ENCODE measurements at regions not wholly inside any gene's neighbourhood (a gene's known extent, or its start where the extent isn't known, plus 50 kb on each side); places are given as distances from the start of the nearest gene placed in this dataset.

DNA sequence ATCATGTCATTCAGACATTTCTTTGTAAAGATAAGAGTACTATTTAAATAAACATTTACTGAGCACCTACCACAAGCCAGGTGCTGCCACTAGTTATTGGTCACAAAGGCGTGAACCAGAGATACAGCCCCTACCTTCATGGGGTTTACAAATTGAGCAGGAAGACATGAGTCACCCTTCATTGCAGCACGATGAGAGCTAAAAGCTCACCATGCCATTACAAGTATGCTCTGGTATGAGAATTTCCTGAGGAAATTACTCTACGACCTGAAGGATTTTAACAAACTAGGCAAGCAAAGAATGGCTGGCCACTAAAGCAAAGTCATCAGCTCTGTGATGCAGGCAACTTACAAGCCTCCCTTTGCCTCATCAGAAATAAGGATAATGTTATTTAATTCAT is 346.8 kb downstream of the BRINP2 start:
- TF ChIP-seq, protein P1, sequence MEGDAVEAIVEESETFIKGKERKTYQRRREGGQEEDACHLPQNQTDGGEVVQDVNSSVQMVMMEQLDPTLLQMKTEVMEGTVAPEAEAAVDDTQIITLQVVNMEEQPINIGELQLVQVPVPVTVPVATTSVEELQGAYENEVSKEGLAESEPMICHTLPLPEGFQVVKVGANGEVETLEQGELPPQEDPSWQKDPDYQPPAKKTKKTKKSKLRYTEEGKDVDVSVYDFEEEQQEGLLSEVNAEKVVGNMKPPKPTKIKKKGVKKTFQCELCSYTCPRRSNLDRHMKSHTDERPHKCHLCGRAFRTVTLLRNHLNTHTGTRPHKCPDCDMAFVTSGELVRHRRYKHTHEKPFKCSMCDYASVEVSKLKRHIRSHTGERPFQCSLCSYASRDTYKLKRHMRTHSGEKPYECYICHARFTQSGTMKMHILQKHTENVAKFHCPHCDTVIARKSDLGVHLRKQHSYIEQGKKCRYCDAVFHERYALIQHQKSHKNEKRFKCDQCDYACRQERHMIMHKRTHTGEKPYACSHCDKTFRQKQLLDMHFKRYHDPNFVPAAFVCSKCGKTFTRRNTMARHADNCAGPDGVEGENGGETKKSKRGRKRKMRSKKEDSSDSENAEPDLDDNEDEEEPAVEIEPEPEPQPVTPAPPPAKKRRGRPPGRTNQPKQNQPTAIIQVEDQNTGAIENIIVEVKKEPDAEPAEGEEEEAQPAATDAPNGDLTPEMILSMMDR (conservative IDR thresholded peaks at IDR 0.05), result no peak
- no peak overlapping the region for H3K27ac ChIP-seq

DNA sequence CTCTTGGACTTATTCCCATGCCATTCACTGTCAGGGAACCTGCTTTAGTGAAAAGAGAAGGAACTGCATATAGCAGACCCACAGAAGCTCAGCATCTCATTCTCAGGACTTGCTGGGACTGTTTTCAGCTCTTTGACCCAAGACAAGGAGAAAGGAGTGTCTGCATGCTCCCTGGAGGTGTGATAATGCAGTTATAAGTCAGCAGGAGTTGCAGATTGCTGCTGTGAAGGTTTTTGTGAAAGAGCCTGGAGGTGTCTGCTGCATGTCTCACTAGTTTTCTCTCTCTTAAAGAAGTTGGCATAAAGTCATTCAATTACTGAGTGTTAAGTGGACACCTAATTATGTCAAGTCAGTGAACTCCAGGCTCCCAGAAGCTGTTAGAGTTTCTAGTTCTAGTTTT is 343.4 kb downstream of the BRINP2 start:
- TF ChIP-seq, protein P1 (conservative IDR thresholded peaks at IDR 0.05), result no peak
- no peak overlapping the region for H3K27ac ChIP-seq

DNA sequence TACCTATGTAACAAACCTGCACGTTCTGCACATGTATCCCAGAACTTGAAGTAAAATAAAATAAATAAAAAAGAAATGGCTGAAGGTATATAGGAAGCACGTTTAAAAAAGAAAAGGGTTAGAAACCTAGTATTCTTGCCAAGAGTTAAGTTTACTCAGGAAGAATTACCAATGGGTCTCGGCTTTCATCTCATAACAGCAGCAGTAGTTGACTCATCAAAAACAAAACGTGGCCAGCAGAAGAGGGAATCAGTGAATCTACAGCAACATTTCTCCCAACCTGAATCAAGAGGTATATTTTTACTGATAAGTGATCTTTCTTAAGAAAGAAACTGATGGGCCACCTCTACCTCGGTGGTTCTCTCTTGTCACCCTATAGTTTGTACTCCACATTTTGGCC is 340.3 kb downstream of the BRINP2 start:
- TF ChIP-seq, protein P1 (conservative IDR thresholded peaks at IDR 0.05), result no peak
- H3K27ac ChIP-seq, result no peak overlapping the region

DNA sequence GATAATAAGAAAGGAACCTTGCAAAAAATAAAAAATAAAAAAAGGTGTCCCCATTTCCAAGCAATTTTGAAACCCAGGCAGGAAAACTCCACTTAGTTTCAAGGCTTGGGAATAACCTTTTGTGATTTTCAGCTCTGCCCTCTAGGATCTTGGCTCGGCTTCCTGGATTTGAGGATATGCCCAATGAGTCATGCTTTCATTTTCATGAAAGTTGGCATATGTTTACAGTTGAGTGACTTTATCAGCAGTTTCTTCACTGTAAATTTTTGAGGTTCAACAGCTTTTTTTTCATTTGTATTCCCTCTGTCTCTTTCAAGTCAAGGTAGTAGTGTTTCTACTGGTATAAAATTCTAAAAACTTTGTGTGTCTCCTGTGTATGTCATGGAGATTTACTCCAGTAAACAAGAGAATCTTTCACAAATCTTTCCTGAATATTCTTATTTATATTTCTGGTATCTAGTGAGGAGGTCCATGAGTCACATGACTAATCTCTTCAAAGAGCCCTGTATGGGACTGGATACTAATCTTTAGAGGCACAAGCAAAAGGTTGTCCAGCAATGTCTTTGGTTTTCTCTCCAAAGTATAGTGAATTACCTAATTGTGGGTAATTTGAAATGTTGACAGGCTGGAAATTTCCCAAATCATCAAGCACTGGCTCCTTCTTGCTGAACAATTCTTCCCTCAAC is 335.3 kb downstream of the BRINP2 start:
- TF ChIP-seq, protein P1 (conservative IDR thresholded peaks at IDR 0.05), result no peak
- H3K27ac ChIP-seq, result no peak overlapping the region

DNA sequence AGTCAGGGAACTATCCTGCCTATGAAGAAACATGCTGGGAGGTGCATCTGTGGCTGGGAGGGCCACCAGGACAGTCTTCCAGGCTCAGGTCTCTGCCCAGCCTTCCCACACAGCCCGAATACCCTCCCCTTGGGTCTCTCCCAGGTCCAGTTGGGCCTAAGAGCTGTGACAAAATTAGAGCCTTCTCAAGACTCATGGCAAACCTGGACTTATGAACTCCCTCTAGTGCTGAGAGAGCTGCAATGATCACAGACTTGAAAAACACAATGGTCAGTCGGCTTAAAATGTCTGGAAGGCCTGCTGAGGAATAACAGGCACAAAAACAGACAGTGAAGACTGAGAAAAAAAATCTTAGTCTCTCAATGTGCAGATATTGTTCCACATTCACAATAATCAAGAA is 325.1 kb downstream of the BRINP2 start:
- TF ChIP-seq, protein P1 (conservative IDR thresholded peaks at IDR 0.05), result no peak; the same call in 1 of the 2 replicates
- H3K27ac ChIP-seq, result no peak overlapping the region

DNA sequence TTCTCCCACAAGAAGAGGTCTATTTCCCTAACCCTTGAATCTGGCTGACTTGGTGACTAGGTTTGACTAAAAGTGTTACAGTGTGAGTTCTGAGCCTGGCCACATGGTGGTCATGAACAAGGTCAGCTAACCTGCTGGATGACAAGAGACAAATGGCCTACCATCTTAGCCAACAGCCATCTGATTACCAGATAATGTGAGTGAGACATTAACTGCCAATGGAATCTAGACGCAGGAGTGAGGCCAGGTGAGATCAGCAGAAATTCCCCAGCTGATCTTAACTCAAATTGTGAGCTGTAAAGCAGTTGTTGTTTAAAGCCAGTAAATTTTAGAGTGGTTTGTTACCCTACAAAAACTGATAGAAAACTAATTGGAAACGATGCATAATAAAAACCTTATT is 320.0 kb downstream of the BRINP2 start:
- TF ChIP-seq, protein P1 (conservative IDR thresholded peaks at IDR 0.05), result no peak
- H3K27ac ChIP-seq, result no peak overlapping the region

DNA sequence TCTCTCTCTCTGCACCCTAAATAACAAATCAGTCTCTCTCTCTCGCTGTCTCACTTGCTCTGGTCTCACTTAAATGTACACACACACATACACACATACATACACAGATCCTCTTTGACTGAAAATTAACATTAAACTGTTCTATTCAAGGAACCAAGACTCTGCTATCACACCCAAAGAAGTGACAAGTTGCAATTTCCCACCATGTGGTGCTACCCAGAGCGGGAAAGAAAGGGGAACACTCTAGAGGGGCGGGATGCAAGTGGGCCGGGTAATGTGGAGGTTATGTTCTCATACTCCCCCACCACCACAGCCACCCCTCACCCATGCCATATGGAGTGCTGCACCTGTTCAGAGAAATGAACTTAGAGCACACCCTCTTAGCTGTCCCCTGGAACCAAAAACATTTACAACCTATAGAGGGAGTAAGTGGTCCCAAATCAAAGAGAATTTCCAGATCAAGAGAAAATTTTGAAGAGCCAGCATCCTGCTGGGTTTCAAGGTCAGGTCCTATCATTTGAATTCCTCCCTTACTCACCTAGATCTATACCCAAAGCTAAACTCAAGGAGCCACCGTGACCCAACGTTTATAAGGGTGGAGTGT is 319.4 kb downstream of the BRINP2 start:
- TF ChIP-seq, protein P1 (conservative IDR thresholded peaks at IDR 0.05), result no peak
- no peak overlapping the region for H3K27ac ChIP-seq
